Hypothalamus (tissue), 51 donors: ENCODE measurements at regions not wholly inside any gene's neighbourhood (a gene's known extent, or its start where the extent isn't known, plus 50 kb on each side); places are given as distances from the start of the nearest gene placed in this dataset.

ENCODE experiments used
- DNase-seq, 51 donors: peaks; one replicate each; lab custom pipeline; 2025; lab: John Stamatoyannopoulos, UW

DNA sequence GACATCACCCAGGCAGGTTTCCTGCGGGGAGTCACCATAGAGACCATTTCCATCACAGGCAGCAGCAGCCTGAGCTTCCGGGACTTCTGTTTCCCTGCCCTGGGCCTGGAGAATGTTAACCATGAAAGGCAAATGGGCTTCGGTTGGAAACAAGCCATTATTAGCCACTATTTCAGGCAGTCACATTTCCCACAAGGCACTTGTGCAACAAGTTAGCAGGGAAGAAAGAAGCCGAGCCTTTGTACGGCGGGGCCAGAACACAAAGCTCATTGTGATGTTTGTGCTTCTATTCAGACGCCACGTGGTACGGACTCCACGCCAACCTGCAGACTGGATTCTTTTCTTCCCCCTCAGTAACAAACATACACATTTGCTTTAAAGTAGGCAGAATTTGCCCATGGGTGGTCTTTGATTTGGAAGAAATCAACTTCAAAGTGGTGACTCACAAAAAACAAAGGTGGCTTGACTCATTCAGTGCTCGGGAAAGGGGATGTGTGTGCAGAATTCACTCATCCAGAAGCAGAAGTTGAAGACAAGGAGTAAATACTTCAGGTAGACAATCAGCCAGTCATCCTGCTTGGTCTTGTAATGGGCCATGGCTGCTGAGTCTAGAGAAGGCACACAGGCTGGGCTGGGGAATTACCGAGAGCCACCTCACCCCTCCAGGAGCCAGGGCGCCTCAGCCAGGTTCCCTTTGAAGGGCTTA lies 154.2 kb upstream of the PRMT8 start:
- DNase-seq, result peak in 42 of 51 donors; percentile 15 to 87 (median 66)

DNA sequence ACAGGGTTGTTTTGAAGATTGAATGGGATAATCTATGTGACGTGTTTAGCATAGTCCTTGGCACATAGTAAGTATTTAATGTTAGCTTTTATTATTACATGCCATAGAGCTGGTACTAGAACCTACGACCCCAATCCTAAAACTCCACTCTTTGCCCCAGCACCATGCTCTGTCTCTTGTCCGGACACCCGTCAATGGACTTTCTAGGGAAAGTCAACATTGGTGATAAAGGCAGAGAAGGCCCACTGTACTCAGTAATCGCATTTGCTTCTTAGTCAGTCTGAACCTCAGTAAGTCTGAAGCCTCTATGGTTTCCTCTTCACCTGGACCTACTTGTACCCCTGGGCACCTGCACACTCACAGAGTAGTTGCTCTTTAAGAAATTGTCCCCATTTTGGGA lies 153.1 kb upstream of the PRMT8 start:
- no peak for DNase-seq

DNA sequence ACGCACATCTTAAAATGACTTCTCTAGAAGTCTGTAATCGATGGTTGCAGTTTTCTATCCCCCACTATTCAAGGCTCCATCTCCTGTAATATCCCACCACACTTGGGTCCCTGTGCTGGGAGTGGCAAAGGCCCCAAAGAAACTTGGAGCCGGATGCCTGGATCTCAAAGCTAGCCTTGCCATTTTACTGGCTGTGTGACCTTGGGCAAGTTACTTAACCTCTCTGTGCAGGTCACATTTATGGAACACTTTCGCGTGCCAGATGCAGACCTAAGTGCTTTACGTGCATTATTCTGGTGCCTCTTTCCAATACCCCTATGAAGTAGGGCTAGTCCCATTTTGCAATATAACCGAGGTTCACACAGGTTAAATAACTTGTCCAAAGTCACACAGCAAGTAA lies 151.8 kb upstream of the PRMT8 start:
- DNase-seq, result no peak

DNA sequence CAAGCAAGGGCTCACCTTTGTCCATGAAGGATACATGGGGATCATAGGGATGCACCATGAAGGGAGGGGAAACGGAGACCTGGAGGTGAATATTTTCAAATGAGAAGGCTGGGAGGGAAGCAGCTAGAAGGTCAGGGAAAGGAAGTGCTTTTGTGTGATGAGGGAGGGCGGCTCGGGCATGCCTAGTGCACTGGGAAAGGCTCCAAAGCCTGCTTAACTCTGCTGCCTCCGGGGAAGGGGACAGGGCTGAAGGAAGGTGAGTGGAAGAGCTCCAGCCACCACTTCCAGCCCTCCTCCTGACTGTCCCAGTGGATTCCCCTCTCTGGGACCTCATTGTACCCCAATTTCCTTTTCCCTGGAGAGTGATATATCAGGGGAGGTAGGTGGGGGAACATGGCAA lies 149.4 kb upstream of the PRMT8 start:
- DNase-seq, result no peak

DNA sequence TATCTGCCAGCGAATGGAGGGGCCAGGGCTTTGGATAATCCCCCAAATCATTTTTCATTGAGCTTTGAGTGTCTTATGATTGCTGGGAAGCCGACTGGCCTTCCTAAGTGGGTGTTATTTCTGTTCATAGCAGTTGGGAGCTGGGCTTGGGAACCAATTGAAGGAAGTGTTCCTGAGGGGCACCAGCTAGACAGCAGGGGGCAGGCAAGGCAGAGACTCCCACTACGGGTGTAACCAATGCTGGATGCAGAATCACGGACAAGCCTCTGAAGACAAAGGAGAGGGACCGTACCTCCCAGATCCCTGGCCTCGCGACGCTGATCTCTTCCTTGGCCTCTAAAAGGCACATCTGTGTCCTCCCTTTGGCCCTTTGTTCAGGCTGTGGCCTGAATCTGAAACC lies 149.0 kb upstream of the PRMT8 start:
- peak in 36 of 51 donors; percentile 6 to 72 (median 42) for DNase-seq

DNA sequence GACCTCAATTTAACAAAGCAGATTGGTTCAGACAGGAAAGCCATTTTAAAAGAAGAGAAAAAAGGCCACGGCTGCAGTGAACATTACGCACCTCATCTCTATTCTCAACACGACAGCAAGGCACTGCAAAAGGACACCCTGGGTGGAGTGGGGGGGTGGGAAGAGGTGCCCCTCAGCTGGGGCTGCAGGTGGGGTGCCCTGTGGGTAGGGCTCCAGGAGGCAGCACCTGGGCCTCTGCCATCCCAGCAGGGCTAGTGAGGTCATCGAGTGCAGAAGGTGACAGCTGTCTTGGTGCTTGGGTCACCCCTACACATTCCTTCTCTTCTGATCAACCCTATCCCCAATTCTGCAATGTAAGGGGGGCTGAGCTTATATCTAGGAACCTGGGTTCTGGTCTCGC lies 142.9 kb upstream of the PRMT8 start:
- no peak for DNase-seq

DNA sequence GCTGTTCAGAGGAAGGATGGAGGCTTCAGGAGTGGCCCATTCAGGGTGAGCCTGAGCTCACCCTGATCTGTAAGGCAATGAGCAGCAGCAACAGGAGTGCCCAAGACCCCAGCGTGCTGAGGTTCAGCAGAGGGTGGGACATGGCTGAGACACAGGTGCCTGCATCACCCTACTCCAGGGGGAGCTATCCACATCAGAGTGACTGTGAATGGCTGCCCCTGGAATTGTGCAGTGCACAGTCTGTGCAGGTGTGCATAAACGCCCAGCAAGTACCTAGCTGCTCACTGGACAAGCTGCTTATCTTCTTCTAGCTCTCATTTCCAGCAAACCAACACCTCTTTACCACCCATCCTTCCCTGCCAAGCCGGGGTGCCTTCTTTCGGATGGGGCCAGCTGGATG lies 140.6 kb upstream of the PRMT8 start:
- no peak for DNase-seq

DNA sequence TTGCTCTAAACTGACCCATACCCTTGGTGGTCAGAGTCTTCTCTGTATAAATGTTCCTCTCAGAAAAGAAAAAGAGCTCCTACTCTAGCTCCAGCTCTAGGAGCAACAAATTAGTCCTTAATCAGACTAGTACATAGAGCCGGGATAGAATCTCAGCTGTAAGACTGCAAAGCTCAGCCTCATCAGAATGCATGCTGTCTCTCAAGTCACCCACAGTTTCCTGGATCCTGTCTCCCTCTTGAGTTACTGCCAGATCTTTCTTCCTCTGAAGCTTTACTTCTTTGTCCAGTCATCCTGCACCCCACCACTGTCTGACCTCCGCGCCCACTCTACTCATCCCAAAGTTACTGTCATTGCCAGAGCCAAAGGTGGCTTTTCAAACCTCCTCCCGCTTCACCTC lies 139.3 kb upstream of the PRMT8 start:
- DNase-seq, result no peak

DNA sequence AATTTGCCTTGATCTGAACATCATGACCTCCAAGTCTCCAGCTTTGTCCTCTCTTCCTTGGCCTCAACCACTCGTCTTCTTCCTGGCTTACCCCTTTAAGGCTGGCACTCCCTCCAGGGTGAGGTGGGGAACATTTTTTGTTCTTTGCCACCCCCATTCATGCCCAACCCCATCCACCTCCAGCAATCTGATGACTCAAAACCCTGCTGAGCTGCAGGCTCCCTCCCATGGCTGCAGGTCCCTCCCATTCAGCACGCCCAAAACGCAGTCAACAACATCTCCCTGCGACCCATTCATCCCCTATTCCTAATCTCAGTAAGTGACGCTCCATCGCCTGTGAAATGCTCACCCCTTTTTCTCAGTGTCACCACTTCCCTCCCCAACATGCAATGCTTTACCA lies 138.8 kb upstream of the PRMT8 start:
- DNase-seq, result peak in 1 of 51 donors; percentile 37

DNA sequence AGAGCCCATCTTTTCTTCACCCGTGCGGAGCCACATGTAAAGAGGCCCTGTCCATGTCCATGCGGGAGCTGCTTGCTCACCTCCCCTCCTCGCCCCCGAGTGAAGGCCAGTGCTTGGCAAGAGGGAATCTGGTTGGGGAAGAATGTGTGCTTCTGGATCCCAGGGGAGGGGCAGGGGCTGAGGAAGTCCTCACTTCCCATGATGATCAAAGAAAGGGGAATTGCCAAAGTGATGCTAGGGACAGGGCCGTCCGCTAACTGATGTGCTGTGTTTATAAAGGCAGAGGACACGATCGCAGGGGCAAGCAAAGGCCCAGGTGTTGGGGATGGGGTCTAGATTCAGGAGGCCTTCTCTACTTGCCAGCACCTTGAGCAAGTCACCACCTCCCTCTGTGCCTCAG lies 137.4 kb upstream of the PRMT8 start:
- DNase-seq, result no peak

DNA sequence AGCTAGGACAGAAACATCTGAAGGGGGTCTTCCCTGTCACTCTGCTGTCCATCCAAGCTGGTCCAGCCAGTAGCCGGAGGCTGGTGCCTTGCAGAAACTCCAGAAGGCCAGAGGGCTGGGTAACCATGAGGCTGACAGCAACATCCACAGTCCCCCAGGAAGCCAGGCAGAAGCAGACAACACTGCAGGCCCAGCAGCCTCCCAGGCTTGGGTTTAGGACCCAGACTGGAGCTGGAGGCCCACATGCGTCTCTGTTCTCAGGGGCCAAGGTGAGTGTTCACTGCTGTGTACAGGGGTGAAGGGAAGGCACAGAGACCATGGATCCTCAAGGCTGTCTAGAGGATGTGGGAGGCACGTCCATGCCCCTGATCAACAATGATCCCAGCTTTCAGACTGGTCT lies 136.4 kb upstream of the PRMT8 start:
- no peak for DNase-seq

DNA sequence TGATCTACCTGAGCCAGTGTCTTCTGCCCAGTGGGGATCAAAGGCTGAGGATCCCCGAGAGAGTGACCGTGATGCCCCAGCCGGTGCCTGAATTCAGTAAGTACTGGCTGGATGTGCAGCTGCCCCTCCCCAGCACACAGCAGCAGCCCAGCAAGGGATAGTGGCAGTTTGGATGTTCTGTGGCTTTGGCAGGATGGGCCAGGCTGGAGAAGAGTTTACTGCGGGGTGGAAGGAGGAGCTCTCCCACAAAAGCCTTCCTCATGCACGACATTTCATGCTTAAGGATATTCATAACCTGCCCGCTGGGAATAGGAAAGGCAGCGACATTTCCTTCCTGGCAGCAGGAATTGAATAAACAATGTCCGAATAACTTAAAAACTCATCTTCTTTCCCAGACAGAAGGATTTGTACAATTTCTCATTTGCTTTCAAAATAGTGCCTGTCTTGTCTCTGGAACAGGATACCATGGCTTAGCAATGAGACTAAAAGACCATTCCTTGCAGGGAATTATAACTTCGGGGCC lies 135.6 kb upstream of the PRMT8 start:
- DNase-seq, result no peak

DNA sequence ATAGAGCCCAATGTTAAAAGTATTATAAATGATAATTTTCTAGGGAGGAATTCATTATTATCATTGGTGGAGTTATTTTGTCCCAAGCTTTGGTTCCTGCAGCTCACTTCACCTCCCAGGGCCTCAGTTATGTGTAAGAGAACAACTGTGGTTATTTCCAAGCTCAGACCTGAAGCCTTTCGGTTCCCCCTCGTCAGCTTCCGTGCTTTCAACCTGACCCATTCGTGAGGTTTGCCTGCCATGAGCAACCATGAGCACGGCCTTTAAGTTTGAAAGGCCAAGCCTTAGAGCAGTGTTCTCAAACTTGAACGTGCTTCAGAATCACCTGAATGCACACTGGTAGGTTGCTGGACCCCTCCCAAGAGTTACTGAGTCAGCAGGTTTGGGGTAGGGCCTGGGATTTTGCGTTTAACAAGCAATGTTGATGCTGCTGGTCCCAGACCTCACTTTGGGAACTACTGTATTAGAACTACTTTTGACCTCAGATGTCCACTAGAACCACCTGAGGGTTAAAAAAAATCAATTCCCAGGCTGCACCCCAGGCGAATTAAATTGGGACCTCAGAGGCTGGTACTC lies 133.0 kb upstream of the PRMT8 start:
- no peak for DNase-seq

DNA sequence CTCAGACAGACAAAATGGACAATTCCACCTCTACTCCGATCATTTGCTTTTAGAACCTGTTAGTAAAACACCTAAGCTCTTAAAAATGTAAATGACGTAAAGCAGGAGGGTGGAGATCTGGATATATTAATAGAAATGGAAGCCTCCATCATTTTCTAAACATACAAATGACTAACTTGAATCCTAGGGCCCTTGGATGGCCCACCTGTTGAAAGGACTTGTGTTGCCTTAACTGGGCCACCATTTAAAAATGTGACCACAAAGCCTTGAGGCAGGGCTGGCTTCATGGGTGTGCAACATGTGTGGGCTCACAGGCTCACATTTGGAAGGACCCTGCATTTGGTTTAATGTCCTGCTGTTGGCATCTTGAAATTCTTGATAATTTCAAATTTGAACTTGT lies 131.5 kb upstream of the PRMT8 start:
- DNase-seq, result no peak

DNA sequence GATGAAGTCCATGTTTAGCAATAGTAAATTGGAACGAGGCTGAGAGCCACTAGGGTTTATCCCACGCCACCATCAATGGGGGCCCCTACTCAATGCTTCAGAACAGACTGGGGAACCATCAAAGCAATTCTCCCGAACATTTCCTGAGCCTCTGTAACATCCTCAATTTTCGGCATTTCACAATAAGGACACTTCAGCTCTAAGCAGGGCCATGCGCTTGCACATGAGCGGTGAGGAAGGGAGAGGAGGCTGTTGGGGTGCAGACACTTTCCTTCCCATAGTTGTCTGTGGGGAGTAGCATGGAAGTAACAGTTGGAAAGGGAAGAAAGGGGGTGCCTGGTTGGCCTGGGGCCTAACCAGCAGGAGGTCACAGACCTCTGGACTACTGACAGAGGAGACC lies 129.9 kb upstream of the PRMT8 start:
- no peak for DNase-seq

DNA sequence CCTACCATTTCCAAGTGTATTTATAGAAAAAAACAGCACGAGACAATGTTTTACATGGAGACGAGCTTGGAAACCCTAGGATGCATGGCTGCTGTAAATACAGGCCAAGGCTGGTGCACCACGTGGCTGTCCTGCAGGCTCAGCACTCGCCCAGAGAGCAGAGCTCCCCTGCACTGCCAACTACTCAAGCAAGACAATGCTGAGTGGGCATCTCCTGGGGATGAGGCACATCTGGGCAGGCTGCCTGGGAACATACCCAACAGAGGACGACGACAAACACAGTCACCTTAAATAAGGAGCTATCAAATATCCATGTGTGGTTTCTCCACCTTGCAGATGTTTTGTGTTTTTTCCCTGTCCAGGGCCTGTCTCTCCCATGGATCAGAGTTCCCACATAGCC lies 128.3 kb upstream of the PRMT8 start:
- no peak for DNase-seq

DNA sequence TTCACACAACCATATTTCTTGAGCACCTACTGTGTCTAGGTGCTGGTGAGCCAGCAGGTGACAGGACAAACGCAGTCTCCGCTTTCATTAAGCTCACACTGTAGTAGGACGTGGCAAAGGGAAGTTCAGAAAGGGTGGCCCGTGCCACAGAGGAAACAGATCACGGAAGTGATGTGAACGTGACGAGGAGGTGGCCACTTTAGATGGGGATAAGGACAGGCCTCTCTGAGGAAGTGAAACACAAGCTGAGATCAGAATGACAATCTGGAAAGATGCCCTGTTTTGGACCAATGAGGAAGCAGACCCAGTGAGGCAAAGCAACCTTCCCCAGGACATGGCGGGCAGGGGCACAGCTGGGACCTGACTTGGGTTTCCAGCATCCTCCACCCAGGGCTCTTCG lies 127.4 kb upstream of the PRMT8 start:
- DNase-seq, result no peak

DNA sequence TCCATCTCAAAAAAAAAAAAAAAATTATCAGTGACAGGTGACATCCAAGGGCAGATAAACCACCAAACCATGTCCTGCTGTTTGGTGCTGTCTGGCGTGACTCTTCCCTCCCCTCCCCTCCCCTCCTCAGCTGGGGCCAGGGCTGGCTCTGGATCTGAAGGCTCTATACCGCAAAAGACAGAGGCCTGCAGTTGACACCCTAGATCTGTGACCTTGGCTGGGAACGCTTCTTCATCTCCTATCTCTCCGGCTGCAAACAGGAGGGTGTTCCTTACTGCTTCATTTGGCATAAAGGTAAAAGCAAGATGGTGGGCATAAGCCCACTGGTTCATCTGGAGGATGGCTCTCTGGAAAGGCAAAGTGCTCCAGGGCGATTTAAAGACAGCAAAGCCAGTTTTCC lies 126.8 kb upstream of the PRMT8 start:
- DNase-seq, result no peak

DNA sequence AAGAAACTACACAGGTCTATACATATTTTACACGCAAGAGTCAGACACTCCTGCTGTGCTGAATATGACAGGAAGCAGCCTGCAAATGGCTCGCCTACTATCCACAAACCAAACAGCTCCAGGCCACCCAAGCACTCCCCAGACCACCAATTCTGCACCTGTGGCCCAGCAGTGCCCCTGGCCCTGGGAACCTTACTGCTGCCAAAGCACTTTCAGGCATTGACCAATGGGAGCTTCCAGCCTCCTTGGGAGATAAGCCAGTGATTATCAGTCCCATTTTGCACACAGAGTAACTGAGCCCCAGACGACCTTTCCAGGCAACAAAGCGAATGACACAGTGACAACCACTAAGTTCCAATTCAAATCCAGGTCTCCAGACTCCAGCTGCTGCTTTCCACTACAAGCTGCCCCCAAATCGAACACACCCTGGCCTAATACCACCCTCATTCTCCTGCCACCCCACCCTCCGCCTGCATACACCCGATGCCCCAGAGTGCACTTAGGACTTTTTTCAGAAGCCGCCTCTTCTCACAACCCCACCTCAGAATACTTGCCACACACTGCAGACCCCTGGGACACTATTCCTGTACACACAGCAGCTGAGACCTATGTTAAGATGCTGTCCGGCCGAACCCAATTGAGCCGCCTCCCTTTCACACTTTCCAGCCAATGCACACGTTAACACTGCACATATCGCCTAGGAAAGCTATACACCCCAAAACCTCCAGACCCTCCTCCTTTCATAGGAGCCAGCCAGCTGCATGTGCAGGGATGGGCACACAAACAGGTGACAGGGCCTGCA lies 126.1 kb upstream of the PRMT8 start:
- DNase-seq, result no peak

DNA sequence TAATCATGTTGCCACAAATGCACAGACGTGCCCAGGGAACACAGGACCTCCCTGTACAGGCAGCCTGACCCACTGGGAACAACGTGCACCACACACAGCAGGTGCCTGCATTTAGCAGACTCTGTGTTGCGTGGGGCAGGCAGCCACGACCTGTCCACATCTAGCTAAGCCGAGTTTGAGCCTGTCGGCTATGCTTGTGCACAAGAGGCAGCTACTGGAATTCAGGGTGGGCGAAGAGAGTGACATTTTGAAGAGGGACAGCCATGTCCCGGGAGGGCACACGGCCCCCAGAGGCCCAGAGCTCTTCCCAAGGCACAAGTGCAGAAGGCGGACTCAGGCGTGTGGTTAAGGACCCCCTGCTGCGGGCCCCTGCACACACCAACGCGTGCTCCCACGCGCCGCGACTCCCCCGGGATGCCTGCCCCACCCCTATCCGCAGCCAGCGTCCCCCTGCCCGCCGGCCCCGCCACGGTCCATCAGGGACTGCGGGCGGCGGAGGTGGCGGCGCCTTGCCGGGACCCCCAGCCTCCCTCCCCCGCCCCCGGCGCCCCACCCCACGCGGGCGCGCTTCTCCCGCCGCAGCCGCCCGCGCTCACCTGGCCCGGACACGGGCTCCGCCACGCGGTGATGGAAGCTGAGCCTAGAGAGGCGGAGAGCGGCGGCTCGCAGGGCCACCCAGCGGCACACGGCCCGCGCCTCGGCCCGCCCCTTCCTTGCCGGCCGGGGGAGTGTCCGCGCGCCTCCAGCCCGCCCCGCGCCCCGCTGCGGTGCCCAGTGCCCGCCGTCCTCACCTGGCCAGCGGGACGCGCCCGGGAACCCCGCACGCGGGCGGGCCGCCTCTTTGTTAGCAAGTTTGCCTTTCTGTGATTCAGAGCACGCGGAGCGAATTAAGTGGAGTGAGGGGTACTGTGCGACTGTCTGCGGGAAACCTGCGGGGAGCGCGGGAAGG lies 125.3 kb upstream of the PRMT8 start:
- DNase-seq, result peak in 8 of 51 donors; percentile 4 to 46 (median 12)
